Stomach (tissue), 4 donors: ENCODE measurements at regions not wholly inside any gene's neighbourhood (a gene's known extent, or its start where the extent isn't known, plus 50 kb on each side); places are given as distances from the start of the nearest gene placed in this dataset.

Experiments used
- EP300 ChIP-seq: sonication (generic); formaldehyde crosslinking; IDR thresholded peaks from one replicate; pipeline ENCODE4 v1.6.1; 2017; ENCODE audit warnings: antibody characterized with exemption
- POLR2A ChIP-seq, 4 donors: fragments of 450-650 bp; IDR thresholded peaks; one replicate each; pipeline ENCODE4 v1.6.1; 2016; ENCODE audit warnings: antibody characterized with exemption in 4 of 4, control low read depth in 2 of 4, mild to moderate bottlenecking in 1 of 4, moderate library complexity in 1 of 4
- TF ChIP-seq, protein P1 (sequence below), 7 experiments: fragments of 450-650 bp in 4 of 7; fragments of 200-600 bp in 3 of 7; sonication (generic) in 3 of 7; IDR thresholded peaks; one replicate each; pipeline ENCODE4 v1.5.1; 2016 to 2019; ENCODE audit warnings: antibody characterized with exemption in 7 of 7, control low read depth in 2 of 7, mild to moderate bottlenecking in 1 of 7

DNA sequence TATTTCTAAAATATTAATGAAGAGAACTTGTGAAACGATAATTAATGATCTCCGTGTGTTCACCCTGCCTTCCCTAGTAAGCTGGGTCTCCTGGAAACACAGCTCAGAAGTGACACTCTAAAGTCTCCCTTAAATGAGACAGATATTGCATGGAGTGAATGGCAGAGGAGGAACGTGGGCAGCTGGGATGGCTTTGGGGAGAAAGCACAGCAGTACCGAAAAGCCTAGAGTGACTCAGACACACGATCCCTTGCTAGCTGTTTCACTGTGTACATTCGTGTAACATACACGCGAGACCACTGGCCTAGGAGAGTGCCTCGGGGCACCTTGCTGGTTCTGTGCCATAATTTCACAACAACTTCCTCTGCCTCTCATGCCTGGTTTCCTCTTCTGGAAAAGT, 199.9 kb upstream of the TCERG1L start:
- TF ChIP-seq POLR2A (IDR thresholded peaks at IDR 0.05) (no peak), EP300 (no peak)
- TF ChIP-seq, protein P1, sequence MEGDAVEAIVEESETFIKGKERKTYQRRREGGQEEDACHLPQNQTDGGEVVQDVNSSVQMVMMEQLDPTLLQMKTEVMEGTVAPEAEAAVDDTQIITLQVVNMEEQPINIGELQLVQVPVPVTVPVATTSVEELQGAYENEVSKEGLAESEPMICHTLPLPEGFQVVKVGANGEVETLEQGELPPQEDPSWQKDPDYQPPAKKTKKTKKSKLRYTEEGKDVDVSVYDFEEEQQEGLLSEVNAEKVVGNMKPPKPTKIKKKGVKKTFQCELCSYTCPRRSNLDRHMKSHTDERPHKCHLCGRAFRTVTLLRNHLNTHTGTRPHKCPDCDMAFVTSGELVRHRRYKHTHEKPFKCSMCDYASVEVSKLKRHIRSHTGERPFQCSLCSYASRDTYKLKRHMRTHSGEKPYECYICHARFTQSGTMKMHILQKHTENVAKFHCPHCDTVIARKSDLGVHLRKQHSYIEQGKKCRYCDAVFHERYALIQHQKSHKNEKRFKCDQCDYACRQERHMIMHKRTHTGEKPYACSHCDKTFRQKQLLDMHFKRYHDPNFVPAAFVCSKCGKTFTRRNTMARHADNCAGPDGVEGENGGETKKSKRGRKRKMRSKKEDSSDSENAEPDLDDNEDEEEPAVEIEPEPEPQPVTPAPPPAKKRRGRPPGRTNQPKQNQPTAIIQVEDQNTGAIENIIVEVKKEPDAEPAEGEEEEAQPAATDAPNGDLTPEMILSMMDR (IDR thresholded peaks at IDR 0.05) = no peak
